Amniotic epithelial cell (primary cell): ENCODE measurements at regions not wholly inside any gene's neighbourhood (a gene's known extent, or its start where the extent isn't known, plus 50 kb on each side); places are given as distances from the start of the nearest gene placed in this dataset.
"Not testable (repeated sequence)": the region's sequence is repeated elsewhere in the genome, so short reads cannot be mapped to it uniquely, and the experiment has no call there.

Experiments
- DNase-seq: peaks from one replicate; pipeline ENCODE4 v3.0.0-alpha.2; 2010; ENCODE audit warnings: low read depth

DNA sequence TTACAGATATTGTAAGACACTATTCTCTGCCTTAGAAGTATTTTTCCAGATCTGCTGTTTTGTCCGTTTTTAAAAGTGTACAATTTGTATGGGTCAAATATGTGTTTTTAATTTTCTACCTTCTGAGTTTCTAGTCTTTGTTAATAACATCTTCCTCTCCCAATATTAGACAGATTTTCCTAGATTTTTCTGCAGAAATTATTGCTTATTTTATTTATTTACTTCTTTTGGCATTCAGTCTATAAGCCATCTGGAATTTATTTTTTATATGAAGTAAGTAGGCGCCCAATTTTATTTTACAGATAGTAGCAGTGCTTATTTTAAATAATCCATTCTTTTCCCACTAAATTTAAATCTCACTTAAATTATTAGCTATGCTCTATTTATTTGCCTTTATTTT lies 103.1 kb upstream of the PLEKHG1 start:
- no peak for DNase-seq

DNA sequence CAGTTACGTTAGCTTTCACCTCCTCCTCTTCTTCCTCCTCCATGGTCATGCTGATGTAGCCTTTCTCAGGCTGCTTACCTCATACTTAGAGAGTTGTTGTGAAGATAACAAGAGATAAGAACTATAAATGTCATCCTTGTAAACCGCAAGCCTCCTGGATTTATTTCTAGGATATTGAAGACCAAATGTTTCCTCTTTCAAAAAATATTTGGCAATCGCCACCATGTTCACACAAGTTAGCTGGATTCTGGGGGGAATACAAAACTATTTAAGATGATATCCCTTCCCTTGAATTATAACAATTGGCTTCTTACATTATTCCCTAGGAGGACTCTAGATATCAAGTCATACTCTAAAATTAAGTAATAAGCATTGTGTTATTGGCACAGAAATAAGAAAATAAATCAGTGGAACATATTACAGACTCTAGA lies 99.8 kb upstream of the PLEKHG1 start:
- peak; percentile 68 for DNase-seq

DNA sequence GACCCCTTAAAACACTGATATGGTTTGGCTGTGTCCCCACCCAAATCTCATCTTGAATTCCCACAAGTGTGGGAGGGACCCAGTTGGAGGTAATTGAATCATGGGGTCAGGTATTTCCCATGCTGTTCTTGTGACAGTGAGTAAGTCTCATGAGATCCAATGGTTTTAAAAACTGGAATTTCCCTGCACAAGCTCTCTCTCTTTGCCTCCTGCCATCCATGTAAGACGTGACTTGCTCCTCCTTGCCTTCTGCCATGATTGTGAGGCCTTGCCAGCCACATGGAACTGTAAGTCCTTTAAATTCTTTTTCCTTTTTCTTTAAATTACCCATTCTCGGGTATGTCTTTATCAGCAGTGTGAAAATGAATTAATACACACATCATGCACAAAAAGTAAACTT lies 99.1 kb upstream of the PLEKHG1 start:
- DNase-seq, result not testable (repeated sequence)

DNA sequence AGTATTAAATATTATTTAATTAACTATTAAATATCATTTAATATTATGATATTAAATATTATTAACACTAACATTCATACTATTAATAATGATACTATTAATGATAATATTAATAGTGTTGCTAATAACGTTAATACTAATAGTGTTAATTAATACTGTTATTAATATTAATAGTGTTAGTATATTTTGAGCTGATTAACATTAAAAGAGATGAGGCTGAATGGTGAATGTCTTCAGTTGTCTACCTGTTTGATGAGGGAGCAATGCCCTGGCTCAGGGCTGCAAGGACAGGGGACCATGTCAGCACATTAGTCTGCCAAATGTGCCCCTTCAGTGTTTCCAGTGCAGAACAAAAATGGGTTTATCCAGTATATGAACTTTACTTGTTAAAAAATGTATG lies 96.6 kb upstream of the PLEKHG1 start:
- DNase-seq, result no peak

DNA sequence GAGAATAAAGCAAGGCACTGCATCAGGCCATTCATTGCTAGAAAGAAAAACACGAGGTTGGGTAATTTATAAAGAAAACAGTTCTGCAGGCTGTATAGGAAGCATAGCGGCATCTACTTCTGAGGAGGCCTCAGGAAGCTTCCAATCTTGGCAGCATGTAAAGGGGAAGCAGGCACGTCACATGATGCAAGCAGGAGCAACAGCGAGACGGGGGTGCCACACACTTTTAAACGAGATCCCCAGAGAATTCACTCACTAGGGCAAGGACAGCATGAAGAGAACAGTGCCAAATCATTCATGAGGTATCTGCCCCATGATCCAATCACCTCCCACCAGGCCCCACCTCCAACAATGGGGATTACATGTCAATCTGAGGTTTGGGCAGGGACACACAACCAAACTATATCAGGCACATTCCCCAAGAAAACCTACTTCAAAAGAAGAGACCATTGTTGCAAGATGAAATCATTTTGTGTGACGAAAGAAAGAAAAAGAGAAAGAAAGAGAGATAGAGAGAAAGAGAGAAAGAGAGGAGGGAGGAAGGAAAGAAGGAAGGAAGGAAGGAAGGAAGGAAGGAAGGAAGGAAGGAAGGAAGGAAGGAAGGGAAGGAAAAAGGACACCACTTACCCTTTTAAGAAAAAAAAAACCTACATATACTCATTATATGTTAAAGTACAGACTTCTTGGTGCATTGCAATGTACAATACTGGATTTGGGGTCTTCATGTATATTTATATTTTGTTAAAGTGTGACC lies 95.9 kb upstream of the PLEKHG1 start:
- DNase-seq, result no peak

DNA sequence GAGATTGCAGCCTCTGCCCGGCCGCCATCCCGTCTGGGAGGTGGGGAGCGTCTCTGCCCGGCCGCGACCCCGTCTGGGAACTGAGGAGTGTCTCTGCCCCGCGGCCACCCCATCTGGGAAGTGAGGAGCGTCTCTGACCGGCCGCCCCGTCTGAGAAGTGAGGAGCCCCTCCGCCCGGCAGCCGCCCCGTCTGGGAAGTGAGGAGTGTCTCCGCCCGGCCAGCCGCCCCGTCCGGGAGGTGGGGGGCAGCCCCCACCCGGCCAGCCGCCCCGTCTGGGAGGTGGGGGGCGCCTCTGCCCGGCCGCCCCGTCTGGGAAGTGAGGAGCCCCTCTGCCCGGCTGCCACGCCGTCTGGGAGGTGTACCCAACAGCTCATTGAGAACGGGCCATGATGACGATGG lies 92.3 kb upstream of the PLEKHG1 start:
- not testable (repeated sequence) for DNase-seq

DNA sequence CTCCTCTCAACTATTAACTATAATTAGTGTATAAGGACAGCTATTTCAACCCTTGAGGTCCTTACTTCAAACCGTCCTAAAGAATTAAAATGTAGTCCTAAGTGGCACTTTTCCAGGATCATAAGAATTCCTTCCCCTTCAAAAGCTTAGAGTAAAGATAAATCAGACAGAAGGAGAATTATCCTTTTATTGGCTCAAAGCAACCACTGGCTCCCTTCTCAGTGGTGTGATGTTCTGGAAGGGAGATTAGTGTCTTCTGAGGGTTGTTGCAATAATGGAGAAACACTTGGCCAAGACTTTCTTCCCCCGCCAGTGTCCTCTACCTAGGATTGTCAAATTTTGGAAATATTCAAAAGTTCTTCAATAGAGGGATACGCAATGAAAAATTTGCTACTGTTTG lies 89.1 kb upstream of the PLEKHG1 start:
- DNase-seq, result no peak

DNA sequence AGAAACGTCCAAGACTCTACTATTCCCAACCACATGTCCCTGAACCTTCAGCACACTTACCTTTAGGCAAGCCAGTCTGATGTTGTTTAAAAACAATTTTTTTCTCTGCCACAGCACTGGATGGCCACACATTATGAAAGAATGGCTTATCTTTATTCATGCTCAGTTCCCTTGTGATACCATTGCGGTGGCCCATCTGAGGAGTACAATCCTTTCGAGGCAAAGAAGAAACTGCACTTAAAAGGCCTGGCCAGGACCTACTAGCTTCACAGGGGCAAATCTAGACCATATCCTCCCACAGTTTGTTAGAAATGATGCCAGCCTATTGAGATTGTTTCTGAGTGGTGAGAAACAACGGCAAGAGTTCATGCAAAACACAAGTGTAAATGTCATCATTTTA lies 88.4 kb upstream of the PLEKHG1 start:
- no peak for DNase-seq

DNA sequence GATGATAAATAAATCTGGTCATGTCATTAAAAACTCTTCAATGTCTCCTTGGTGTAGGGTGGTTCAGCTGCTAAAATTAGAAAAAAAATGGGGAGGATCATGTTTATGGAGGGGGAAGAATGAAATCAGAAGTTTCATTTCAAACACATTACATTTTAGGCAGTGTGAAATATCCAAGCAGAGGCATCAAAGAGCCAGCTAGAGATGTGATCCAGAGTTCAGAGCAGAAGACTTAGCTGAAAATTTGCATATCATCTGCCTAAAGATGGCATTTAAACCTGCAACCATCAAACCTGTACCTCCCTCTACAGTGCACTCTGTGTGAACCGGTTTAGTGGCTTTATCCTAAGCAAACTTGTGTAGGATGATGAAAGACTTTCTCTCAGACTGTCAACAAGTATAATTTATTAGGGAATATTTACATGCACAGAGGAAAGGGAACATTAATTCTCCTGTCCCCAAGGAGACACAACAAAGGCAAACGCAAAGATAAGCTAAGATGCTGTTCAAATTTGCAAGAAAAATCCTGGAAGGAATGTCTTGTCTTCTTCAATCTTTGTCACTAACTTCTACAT lies 84.8 kb upstream of the PLEKHG1 start:
- no peak for DNase-seq

DNA sequence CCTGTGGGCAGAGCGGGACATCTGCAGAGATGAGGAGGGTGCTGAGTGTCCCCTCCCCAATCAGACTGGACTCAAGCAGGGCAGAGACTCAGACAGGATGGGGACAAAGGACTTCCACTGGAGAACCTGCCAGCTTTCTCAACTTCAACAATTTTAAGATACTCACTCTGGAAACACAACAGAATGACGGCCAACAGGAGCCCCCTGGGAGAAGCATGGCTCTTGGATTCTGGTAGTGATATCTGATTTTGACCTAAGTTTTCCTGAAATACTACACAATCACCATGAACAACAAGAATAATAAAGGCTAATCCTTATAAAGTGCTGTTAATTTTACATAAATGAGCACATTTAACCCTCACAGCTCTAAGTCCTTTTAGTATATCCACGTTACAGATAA lies 83.5 kb upstream of the PLEKHG1 start:
- DNase-seq, result no peak

DNA sequence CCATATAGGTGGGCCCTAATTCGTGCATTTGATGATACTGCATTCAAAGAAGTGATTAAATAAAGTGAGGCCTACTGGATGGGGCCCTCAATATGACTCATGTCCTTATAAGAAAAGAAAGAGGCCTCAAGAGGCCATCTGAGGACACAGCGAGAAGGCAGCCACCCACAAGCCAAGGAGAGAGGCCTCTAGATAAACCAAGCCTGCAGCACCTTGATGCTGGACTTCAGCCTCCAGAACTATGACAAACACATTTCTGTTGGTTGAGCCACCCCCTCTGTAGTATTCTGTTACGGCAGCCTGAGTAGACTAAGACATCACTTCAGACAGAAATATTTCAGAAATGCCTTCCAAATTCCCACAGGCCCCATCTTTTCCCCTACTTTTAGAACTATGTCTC lies 82.5 kb upstream of the PLEKHG1 start:
- no peak for DNase-seq

DNA sequence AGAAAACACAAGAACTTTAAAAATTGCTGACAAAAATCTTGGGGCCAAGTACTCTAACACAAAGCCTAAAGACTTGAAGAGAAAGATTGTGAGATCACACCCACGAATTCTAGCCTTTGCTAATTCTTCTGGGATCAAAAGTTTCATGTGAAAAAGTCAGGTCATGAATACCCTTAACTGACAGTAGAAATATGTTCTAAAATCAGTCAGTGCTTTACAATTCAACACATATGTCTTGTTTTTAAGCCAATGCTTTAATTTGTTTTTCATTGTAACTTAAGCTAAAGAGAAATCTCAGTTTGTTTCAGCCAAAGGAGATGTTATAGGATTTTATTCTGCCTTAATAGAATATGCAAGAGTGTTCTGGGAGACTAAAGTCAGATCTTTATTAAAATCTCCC lies 78.2 kb upstream of the PLEKHG1 start:
- DNase-seq, result no peak

DNA sequence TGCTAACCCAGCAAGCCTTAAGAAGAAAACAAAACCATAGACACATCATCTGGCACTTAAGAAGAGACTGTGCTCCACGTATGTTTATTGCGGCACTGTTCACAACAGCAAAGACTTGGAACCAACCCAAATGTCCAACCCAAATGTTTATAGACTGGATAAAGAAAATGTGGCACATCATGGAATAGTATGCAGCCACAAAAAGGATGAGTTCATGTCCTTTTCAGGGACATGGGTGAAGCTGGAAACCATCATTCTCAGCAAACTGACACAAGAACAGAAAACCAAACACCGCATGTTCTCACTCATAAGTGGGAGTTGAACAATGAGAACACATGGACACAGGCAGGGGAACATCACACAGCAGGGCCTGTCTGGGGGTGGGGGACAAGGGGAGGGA lies 76.5 kb upstream of the PLEKHG1 start:
- not testable (repeated sequence) for DNase-seq

DNA sequence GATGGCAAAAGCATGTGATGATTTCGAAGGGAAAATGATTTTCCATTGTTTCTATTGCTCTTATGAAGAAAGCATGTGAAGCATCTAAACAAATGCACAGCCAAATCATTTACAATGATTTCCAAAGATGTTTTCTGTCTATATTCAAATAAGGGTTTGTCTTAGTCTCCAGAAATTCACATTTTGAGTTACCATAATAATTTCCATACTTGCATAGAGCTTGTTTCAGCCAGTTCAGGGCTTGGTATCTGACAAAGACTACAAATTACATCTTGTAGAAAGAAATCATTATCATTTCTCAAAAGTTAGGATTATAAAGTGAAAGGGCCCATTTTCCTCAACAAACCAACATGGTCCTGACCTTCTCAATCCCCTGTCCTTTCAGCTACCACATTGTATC lies 74.4 kb upstream of the PLEKHG1 start:
- no peak for DNase-seq

DNA sequence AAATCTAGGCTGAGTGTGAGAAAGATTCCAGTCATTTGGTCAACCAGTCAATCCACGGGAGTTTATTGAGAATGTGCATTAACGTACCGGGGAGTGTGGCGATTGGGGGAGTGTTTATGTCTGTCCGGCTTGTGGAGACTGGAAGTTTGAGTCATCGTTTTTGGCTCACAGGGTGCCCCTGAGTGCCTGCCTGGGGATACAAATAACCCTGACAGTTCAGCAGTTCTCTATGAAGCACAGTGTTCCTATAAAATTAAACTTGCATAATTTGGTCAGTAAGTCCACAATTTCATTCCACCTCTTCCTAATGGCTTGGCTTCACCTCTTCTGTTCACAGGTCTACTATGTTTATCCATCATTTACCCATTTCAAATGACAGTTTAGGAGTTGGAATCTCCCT lies 72.6 kb upstream of the PLEKHG1 start:
- no peak for DNase-seq

DNA sequence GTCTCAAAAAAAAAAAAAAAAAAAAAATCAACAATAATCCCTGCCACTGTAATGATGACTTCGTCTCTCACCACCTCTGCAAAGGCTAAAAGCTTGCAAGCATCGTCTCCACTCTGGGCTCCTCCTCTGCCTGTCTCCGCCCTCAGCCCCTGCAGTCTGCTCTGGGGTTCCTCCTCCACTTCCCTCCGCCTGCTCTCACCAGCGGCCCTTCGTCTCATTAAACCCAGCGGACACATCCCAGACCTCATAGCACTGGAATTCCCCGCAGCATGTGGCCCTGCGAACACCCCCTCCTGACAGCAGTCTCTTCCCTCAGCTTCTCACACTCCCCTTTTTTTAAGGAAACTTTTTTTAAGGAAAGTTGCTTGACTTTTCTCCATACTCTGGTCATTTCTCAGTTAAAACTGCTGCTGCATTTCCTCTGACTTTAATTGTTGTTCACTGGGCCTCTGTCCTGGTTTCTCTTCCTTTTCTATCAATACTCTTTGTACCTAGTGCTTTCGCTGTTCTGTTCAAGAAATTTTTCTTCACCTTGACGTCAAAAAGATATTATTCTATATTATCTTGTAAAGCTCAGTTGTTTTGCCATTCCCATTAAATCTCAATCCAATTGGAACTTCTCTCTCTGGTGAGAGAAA lies 70.9 kb upstream of the PLEKHG1 start:
- no peak for DNase-seq

DNA sequence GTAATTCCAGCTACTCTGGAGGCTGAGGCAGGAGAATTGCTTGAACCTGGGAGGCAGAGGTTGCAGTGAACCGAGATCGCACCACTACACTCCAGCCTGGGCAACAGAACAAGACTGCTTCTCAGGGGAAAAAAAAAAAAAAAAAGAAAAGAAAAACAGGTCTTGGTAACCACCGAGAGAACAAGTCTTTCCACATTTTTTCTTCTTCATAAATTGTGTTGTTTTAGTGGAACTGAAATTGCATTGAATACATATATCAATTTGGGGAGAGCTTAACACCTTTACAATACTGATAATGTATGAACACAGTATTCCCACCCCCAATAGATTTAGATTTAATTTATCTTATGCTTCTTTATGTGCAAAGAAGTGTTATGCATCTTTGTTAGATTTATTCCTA lies 70.0 kb upstream of the PLEKHG1 start:
- no peak for DNase-seq

DNA sequence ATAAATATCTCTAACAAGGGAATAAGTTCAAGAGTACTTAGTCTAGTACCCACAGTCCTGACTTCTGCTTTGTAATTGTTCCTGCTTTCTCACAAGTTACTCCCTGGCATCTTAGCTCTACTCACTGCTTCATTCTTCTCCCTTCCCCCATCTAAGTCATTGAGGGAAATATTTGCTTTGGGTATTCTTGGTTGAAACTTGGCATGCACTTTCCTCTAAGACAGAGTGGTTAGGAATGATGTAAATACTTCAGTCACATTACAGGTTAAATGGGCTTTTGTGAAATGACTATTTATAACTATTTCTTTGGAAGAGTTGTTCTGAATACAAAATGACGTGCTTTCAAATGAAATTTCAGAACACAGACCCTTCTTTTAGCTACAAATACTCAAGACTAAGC lies 67.7 kb upstream of the PLEKHG1 start:
- DNase-seq, result no peak

DNA sequence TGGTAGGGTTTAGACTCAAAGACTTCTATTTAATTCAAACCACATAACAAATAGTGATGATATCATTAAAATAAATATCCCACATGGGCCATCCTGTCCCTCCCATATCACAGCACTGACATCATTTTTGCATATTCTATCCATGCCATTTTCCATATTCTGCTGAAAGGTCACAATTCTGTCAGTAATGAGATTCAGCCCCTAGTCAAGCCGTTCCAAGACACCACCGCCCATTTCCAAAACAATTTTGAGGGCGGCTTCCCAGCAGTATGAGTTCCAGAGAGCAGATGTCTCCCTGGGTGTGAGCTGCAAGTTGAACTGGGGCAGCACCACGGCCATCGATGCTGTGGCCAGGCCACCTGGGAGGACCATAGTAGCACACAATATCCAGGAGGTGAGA lies 65.1 kb upstream of the PLEKHG1 start:
- DNase-seq, result no peak

DNA sequence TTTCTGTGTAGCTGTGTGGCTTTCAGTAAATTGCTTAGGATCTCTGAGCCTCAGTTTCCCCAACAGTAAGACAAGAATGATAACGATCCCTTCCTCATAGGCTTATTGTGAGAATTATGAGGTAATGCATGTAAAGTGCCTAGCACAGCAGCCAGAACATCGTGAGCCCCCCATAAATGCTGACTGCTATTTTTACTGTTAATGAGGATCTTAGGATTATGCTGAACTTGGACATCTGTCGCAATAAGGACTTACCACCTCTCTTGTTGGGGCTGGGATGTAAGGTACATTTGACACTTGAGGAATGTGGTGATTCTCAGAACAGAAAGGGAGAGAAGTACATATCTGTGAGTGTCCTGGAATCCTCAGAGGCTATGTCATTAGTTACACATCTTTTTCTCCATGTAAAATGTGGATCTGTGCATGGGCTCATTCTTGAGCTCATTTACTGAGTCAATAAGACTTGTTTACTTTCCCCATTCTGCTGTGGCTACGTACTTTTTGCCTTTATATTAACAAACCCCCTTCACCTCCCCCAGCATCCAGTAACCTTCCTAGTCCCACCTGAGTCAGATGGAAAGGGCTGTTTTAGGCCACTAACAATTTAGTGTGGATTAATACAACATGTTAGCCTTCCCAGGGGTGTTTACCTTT lies 64.4 kb upstream of the PLEKHG1 start:
- no peak for DNase-seq

DNA sequence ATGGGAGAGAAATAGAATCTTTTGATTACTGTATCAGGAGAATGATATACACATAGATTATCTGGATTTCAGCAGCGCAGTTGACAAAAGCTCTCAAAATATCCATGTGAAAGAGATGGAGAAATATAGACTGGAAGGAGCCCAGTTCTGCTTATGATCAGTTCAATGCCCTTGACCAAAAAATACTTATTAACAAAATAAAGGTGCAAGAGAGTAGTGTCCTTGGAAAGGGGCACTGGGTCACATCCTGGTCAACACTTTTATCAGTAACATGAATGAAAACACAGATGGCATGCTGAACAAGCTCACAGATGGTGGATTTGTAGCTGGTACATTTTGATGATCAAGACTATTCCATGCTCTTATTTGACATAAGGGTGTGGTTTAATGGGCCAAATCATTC lies 63.9 kb upstream of the PLEKHG1 start:
- DNase-seq, result no peak

DNA sequence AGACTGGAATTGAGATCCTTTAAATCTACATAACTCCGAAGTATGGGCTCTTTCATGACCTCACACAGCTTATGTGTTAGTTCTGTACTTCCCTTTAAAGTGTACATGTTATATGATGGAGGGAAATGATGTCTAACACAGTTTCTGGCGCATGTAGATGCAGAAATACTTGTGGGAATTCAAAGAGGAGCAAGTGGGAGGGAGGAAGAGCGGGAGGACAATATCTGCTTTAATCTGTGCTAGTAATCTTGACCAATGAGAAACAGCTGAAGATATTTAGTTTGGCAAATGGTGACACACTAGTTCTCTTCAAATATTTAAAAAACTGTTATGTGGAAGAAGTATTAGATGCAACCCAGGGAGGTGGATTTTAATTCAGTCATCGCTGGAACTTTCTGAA lies 62.9 kb upstream of the PLEKHG1 start:
- DNase-seq, result no peak

DNA sequence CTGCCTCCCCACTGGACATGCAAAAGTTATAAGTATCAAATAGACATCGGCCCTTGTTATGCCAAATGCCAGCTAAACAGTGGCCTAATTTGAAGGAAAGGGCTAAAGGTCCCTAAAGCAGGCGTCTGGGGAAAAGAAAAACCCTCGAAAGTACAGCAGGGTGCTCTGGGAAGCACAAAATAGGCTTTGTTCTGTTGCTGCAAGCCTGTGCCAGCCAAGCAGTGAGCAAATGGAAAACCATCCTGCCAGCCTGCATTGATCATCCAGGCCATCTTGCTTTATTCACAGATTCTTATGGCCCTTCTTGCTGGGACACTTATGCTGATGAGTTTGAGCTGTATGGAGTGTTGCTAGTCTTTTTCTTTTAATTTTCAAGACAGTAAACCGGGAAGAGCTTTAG lies 62.2 kb upstream of the PLEKHG1 start:
- DNase-seq, result no peak
